A673 (cell line): ENCODE measurements at regions not wholly inside any gene's neighbourhood (a gene's known extent, or its start where the extent isn't known, plus 50 kb on each side); places are given as distances from the start of the nearest gene placed in this dataset.

Source experiments
- EZH2 ChIP-seq: fragments of 200-600 bp; sonication (generic); IDR thresholded peaks from 2 replicates; pipeline ENCODE4 v1.6.1; 2017; ENCODE audit warnings: borderline replicate concordance, low read depth, mild to moderate bottlenecking, mixed read lengths, antibody characterized with exemption, low read length; ENCODE audit not compliant: poor library complexity, severe bottlenecking
- TF ChIP-seq, protein P1 (sequence below): fragments of 300-800, 200-600 bp; sonication (generic); conservative IDR thresholded peaks from 2 replicates; pipeline ENCODE4 v1.5.1; 2017; ENCODE audit warnings: low read depth, mild to moderate bottlenecking, antibody characterized with exemption, low read length, moderate library complexity, mixed read lengths

- TF ChIP-seq, protein P1, sequence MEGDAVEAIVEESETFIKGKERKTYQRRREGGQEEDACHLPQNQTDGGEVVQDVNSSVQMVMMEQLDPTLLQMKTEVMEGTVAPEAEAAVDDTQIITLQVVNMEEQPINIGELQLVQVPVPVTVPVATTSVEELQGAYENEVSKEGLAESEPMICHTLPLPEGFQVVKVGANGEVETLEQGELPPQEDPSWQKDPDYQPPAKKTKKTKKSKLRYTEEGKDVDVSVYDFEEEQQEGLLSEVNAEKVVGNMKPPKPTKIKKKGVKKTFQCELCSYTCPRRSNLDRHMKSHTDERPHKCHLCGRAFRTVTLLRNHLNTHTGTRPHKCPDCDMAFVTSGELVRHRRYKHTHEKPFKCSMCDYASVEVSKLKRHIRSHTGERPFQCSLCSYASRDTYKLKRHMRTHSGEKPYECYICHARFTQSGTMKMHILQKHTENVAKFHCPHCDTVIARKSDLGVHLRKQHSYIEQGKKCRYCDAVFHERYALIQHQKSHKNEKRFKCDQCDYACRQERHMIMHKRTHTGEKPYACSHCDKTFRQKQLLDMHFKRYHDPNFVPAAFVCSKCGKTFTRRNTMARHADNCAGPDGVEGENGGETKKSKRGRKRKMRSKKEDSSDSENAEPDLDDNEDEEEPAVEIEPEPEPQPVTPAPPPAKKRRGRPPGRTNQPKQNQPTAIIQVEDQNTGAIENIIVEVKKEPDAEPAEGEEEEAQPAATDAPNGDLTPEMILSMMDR: no peak
- TF ChIP-seq EZH2: no peak
These were observed 450.5 kb downstream of the MAFB start for GRCh38 chr20:40238511-40238910.
